ENCODE measurements at regions not wholly inside any gene's neighbourhood (a gene's known extent, or its start where the extent isn't known, plus 50 kb on each side); places are given as distances from the start of the nearest gene placed in this dataset.

DNA sequence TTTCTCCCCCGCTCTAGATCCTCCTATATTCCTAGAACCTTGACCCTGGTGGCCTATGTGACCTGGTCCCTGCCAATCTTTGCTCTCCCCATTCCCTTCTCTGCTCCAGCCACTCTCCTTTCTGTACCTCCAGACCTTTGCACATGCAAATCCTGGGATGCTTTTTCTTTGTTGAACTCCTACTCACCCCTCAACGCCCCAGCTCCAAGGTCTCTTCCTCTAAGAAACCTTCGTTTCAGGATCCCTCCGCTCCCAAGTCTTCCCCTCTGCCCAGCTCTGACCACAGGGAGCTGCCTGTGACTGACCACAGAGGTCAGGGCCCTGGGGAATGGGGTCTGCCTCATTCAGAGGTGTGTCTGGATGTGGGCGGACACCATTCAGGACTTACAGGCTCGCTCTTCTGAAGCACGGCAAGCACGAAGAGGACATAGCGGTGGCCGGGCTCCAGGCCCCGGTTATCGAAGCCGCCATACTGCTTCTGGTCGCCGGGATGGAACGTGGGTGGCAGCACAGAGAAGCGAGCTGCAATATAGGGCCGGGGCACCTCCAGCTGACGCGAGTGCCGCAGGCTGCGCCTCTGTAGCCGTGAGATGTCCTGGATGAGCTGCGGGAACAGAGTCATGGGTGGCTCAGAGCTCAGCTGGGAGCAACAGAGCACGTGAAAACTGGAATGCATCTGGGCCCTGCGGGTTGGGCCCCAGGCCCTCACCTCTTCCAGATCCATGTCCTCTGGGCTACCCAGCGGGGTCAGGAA, 120.9 kb downstream of the PTPRS start:
- H3F3A ChIP-seq (replicated peaks; ENCODE audit: insufficient read depth), result no peaks in the 10 kb centered on the region
- no peaks in the 10 kb centered on the region for H3K9me2 ChIP-seq
- ChIA-PET POLR2A (no interaction called here), CTCF (no interaction called here)
- no peak overlapping the region for H3K4me3 ChIP-seq (ENCODE audit: low read depth in 2 of 2, low read length in 1 of 2)
- TF ChIP-seq, protein P1, sequence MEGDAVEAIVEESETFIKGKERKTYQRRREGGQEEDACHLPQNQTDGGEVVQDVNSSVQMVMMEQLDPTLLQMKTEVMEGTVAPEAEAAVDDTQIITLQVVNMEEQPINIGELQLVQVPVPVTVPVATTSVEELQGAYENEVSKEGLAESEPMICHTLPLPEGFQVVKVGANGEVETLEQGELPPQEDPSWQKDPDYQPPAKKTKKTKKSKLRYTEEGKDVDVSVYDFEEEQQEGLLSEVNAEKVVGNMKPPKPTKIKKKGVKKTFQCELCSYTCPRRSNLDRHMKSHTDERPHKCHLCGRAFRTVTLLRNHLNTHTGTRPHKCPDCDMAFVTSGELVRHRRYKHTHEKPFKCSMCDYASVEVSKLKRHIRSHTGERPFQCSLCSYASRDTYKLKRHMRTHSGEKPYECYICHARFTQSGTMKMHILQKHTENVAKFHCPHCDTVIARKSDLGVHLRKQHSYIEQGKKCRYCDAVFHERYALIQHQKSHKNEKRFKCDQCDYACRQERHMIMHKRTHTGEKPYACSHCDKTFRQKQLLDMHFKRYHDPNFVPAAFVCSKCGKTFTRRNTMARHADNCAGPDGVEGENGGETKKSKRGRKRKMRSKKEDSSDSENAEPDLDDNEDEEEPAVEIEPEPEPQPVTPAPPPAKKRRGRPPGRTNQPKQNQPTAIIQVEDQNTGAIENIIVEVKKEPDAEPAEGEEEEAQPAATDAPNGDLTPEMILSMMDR (IDR thresholded peaks at IDR 0.05), result no peak
- no peak for TF ChIP-seq RXRA (IDR thresholded peaks at IDR 0.05; ENCODE audit: borderline replicate concordance, low read depth)
- no peak for TF ChIP-seq FOSL2 (IDR thresholded peaks at IDR 0.05; ENCODE audit: borderline replicate concordance, low read depth)
- TF ChIP-seq MEF2A (IDR thresholded peaks at IDR 0.05; ENCODE audit: borderline replicate concordance, low read depth), result no peak
- TF ChIP-seq, protein P2, sequence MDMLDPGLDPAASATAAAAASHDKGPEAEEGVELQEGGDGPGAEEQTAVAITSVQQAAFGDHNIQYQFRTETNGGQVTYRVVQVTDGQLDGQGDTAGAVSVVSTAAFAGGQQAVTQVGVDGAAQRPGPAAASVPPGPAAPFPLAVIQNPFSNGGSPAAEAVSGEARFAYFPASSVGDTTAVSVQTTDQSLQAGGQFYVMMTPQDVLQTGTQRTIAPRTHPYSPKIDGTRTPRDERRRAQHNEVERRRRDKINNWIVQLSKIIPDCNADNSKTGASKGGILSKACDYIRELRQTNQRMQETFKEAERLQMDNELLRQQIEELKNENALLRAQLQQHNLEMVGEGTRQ (IDR thresholded peaks at IDR 0.05; ENCODE audit: borderline replicate concordance, low read depth, low read length), result no peak
- TF ChIP-seq SIN3A (IDR thresholded peaks at IDR 0.05; ENCODE audit: borderline replicate concordance, low read depth, low read length), result no peak
- TF ChIP-seq CHD2 (IDR thresholded peaks at IDR 0.05; ENCODE audit: low read length, partially characterized antibody), result no peak
- TF ChIP-seq, protein P3, sequence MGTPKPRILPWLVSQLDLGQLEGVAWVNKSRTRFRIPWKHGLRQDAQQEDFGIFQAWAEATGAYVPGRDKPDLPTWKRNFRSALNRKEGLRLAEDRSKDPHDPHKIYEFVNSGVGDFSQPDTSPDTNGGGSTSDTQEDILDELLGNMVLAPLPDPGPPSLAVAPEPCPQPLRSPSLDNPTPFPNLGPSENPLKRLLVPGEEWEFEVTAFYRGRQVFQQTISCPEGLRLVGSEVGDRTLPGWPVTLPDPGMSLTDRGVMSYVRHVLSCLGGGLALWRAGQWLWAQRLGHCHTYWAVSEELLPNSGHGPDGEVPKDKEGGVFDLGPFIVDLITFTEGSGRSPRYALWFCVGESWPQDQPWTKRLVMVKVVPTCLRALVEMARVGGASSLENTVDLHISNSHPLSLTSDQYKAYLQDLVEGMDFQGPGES (IDR thresholded peaks at IDR 0.05; ENCODE audit: low read depth, low read length), result no peak
- TF ChIP-seq, protein P4, sequence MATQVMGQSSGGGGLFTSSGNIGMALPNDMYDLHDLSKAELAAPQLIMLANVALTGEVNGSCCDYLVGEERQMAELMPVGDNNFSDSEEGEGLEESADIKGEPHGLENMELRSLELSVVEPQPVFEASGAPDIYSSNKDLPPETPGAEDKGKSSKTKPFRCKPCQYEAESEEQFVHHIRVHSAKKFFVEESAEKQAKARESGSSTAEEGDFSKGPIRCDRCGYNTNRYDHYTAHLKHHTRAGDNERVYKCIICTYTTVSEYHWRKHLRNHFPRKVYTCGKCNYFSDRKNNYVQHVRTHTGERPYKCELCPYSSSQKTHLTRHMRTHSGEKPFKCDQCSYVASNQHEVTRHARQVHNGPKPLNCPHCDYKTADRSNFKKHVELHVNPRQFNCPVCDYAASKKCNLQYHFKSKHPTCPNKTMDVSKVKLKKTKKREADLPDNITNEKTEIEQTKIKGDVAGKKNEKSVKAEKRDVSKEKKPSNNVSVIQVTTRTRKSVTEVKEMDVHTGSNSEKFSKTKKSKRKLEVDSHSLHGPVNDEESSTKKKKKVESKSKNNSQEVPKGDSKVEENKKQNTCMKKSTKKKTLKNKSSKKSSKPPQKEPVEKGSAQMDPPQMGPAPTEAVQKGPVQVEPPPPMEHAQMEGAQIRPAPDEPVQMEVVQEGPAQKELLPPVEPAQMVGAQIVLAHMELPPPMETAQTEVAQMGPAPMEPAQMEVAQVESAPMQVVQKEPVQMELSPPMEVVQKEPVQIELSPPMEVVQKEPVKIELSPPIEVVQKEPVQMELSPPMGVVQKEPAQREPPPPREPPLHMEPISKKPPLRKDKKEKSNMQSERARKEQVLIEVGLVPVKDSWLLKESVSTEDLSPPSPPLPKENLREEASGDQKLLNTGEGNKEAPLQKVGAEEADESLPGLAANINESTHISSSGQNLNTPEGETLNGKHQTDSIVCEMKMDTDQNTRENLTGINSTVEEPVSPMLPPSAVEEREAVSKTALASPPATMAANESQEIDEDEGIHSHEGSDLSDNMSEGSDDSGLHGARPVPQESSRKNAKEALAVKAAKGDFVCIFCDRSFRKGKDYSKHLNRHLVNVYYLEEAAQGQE (IDR thresholded peaks at IDR 0.05; ENCODE audit: low read depth, low read length), result no peak
- TF ChIP-seq RAD21 (IDR thresholded peaks at IDR 0.05; ENCODE audit: low read length), result no peak
- TF ChIP-seq FOXJ3 (CRISPR knock-in tag; IDR thresholded peaks at IDR 0.05), result no peak
- TF ChIP-seq JUND (IDR thresholded peaks at IDR 0.05), result no peak
- no peaks in the 10 kb centered on the region for H3K9me3 ChIP-seq
- H3K36me3 ChIP-seq (replicated peaks in 1 of 2; ENCODE audit: control insufficient read depth in 1 of 2, insufficient read depth in 2 of 2, low read length in 1 of 2), result peaks cover 39 to 79% of the 10 kb centered on the region in 2 experiments
- 97% methylated on average over 26 of the region's 27 CpGs for WGBS (ENCODE audit: low lambda C conversion rate)
- H3K79me2 ChIP-seq (ENCODE audit: insufficient read depth), result no peaks in the 10 kb centered on the region
- H3K27me3 ChIP-seq (ENCODE audit: insufficient read depth), result no peaks in the 10 kb centered on the region
- H2AFZ ChIP-seq (ENCODE audit: low read depth), result no peak overlapping the region
- no peak overlapping the region for H3K4me2 ChIP-seq
- H3K27ac ChIP-seq (ENCODE audit: low read depth in 2 of 2, low read length in 1 of 2), result no peak overlapping the region
- H3K4me1 ChIP-seq (ENCODE audit: control insufficient read depth in 1 of 2, insufficient read depth in 2 of 2, low read depth in 1 of 2, low read length in 1 of 2), result no peaks in the 10 kb centered on the region
- no peak overlapping the region for H3K9ac ChIP-seq
- DNase-seq, result no peak
- no peaks in the 10 kb centered on the region for H4K20me1 ChIP-seq (ENCODE audit: insufficient read depth)

All from SK-N-SH (cell line).